ENCODE measurements at regions not wholly inside any gene's neighbourhood (a gene's known extent, or its start where the extent isn't known, plus 50 kb on each side); places are given as distances from the start of the nearest gene placed in this dataset.

GRCh38 chr1:213452501-213452900, 401.5 kb downstream of the RPS6KC1 start:
- TF ChIP-seq CTCF (conservative IDR thresholded peaks at IDR 0.05; ENCODE audit: low read depth, low read length) (no peak), EZH2 (IDR thresholded peaks at IDR 0.05; ENCODE audit: low read length, unreplicated experiment) (no peak)

Measured in PC-3 (cell line).